Liver (tissue), 8 donors: ENCODE measurements at regions not wholly inside any gene's neighbourhood (a gene's known extent, or its start where the extent isn't known, plus 50 kb on each side); places are given as distances from the start of the nearest gene placed in this dataset.

Experiments
- DNase-seq: peaks from one replicate; pipeline ENCODE4 v3.0.0-alpha.2; 2017; ENCODE audit warnings: low spot score
- H3K27ac ChIP-seq, 2 donors: one replicate each; pipeline ENCODE4 v1.7.0; 2013; ENCODE audit warnings: inconsistent platforms in 2 of 2, low read length in 2 of 2, control low read depth in 1 of 2, low read depth in 1 of 2, mild to moderate bottlenecking in 1 of 2
- H3K27me3 ChIP-seq, 4 donors: one replicate each; pipeline versions ENCODE4 v1.6.1 to v1.7.0; 2013; ENCODE audit warnings: low read length in 3 of 4, inconsistent platforms in 1 of 4, mild to moderate bottlenecking in 1 of 4, moderate library complexity in 1 of 4; ENCODE audit not compliant: control insufficient read depth in 4 of 4, insufficient read depth in 4 of 4
- H3K36me3 ChIP-seq, 4 donors: one replicate each; pipeline versions ENCODE4 v1.6.1 to v1.7.0; 2013; ENCODE audit warnings: low read length in 3 of 4, mild to moderate bottlenecking in 3 of 4, low read depth in 1 of 4, moderate library complexity in 1 of 4; ENCODE audit not compliant: control insufficient read depth in 4 of 4, insufficient read depth in 3 of 4
- H3K4me1 ChIP-seq, 4 donors: one replicate each; pipeline versions ENCODE4 v1.6.1 to v1.7.0; 2013; ENCODE audit warnings: low read length in 3 of 4, mild to moderate bottlenecking in 3 of 4, moderate library complexity in 1 of 4; ENCODE audit not compliant: control insufficient read depth in 4 of 4, insufficient read depth in 4 of 4
- H3K4me3 ChIP-seq, 3 donors: one replicate each; pipeline versions ENCODE4 v1.6.1 to v1.7.0; 2013; ENCODE audit warnings: low read length in 3 of 3, control low read depth in 1 of 3, low read depth in 1 of 3, mild to moderate bottlenecking in 1 of 3
- H3K9ac ChIP-seq, 2 donors: one replicate each; pipeline ENCODE4 v1.7.0; 2013; ENCODE audit warnings: low read length in 2 of 2, mild to moderate bottlenecking in 2 of 2, moderate library complexity in 2 of 2, control low read depth in 1 of 2, low read depth in 1 of 2
- H3K9me3 ChIP-seq, 4 donors: one replicate each; pipeline versions ENCODE4 v1.6.1 to v1.7.0; 2013; ENCODE audit warnings: low read length in 3 of 4; ENCODE audit not compliant: control insufficient read depth in 4 of 4
- EGR1 ChIP-seq, 2 donors: IDR thresholded peaks; 2 replicates each; pipeline ENCODE4 v1.6.1; 2016 to 2018; ENCODE audit warnings: antibody characterized with exemption in 2 of 2, low read depth in 2 of 2
- FOXA1 ChIP-seq: IDR thresholded peaks from 2 replicates; pipeline ENCODE4 v1.6.1; 2016; ENCODE audit warnings: antibody characterized with exemption
- FOXA2 ChIP-seq: IDR thresholded peaks from 2 replicates; pipeline ENCODE4 v1.6.1; 2016; ENCODE audit warnings: antibody characterized with exemption
- GABPA ChIP-seq, 2 donors: IDR thresholded peaks in 1 of 2; conservative IDR thresholded peaks in 1 of 2; 2 replicates each; pipeline ENCODE4 v1.6.1; 2016; ENCODE audit warnings: antibody characterized with exemption in 2 of 2, mild to moderate bottlenecking in 1 of 2, moderate library complexity in 1 of 2
- HNF4A ChIP-seq, 2 donors: conservative IDR thresholded peaks; 2 replicates each; pipeline ENCODE4 v1.6.1; 2016; ENCODE audit warnings: antibody characterized with exemption in 2 of 2, mild to moderate bottlenecking in 2 of 2
- HNF4G ChIP-seq: IDR thresholded peaks from 2 replicates; pipeline ENCODE4 v1.6.1; 2016; ENCODE audit warnings: antibody characterized with exemption
- JUND ChIP-seq, 2 donors: IDR thresholded peaks; 2 replicates each; pipeline ENCODE4 v1.6.1; 2016; ENCODE audit warnings: antibody characterized with exemption in 2 of 2
- NR2F2 ChIP-seq: IDR thresholded peaks from 2 replicates; pipeline ENCODE4 v1.6.1; 2016; ENCODE audit warnings: antibody characterized with exemption
- RAD21 ChIP-seq, 2 donors: IDR thresholded peaks; 2 replicates each; pipeline ENCODE4 v1.6.1; 2016; ENCODE audit warnings: antibody characterized with exemption in 2 of 2, mild to moderate bottlenecking in 2 of 2
- RXRA ChIP-seq, 2 donors: IDR thresholded peaks; 2 replicates each; pipeline ENCODE4 v1.6.1; 2017 to 2018; ENCODE audit warnings: antibody characterized with exemption in 2 of 2, mild to moderate bottlenecking in 1 of 2
- SP1 ChIP-seq: IDR thresholded peaks from 2 replicates; pipeline ENCODE4 v1.6.1; 2018; ENCODE audit warnings: antibody characterized with exemption, mild to moderate bottlenecking
- WGBS: extraction: QIAGEN DNeasy Blood & Tissue Kit; methylation state at CpG from one replicate; pipeline ENCODE4 v1.1.7; 2013; 5-methylcytosine and 5-hydroxymethylcytosine counted together
- TF ChIP-seq, protein P1 (sequence below): IDR thresholded peaks from 2 replicates; pipeline ENCODE4 v1.6.1; 2016; ENCODE audit warnings: antibody characterized with exemption
- TF ChIP-seq, protein P2 (sequence below): IDR thresholded peaks from 2 replicates; pipeline ENCODE4 v1.6.1; 2016; ENCODE audit warnings: antibody characterized with exemption, mild to moderate bottlenecking
- TF ChIP-seq, protein P3 (sequence below): fragments of 150-350 bp; IDR thresholded peaks from 2 replicates; pipeline ENCODE4 v1.5.1; 2017; ENCODE audit warnings: improper control_type of control experiment, low read depth, low read length; ENCODE audit not compliant: missing input control
- TF ChIP-seq, protein P4 (sequence below): IDR thresholded peaks from 2 replicates; pipeline ENCODE4 v1.6.1; 2016; ENCODE audit warnings: antibody characterized with exemption
- TF ChIP-seq, protein P5 (sequence below): IDR thresholded peaks from 2 replicates; pipeline ENCODE4 v1.6.1; 2016; ENCODE audit warnings: antibody characterized with exemption
- donor health status: healthy.
- donor health status: healthy.
- donor health status: healthy.
- donor health status: healthy.
- donor health status: healthy.

DNA sequence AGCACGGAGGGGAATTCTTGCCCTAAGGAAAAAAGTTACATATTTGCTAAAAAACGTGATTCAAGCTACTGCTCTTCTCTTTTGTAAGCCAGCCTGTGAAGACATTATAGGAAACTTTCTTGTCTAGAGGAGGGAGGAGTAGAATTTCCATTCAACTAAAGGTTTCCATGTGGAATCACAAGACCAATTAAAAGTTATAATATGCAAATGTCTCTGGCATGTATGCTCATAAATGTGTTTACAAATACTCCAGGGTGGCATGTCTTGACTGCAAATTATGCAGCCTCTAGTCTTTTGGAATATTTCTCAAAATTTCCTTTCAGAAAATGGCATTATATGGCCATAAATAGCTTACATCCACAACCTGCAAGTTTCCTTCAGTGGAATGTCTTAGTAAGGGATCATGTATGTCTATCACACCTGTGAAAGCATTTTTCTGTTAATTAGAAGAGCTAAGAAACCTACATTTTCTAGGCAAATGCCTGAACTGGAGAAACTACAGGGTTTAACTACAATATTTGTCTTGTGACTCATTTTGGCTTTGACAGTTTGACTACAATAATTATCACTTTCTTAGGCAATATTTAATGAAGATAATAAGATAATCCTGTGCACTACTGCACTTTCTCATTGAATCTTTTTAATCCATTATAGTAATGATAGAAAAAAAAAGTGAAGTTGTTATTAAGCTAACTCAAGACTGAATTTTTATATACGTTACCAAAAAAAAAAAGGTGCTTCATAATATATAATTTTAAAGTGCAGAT lies 111.1 kb upstream of the C10orf90 start:
- DNase-seq: no peak
- peaks cover 0 to 7% (median 0%) of the 10 kb centered on the region in 4 donors for H3K27me3 ChIP-seq
- WGBS: 26% methylated on average over 3 of the region's 3 CpGs
- no peaks in the 10 kb centered on the region for H3K9me3 ChIP-seq
- H3K4me3 ChIP-seq: no peak overlapping the region
- H3K4me1 ChIP-seq: no peaks in the 10 kb centered on the region
- no peak for TF ChIP-seq GABPA (IDR thresholded peaks at IDR 0.05 in 1 of 2, conservative IDR thresholded peaks at IDR 0.05 in 1 of 2)
- TF ChIP-seq, protein P1, sequence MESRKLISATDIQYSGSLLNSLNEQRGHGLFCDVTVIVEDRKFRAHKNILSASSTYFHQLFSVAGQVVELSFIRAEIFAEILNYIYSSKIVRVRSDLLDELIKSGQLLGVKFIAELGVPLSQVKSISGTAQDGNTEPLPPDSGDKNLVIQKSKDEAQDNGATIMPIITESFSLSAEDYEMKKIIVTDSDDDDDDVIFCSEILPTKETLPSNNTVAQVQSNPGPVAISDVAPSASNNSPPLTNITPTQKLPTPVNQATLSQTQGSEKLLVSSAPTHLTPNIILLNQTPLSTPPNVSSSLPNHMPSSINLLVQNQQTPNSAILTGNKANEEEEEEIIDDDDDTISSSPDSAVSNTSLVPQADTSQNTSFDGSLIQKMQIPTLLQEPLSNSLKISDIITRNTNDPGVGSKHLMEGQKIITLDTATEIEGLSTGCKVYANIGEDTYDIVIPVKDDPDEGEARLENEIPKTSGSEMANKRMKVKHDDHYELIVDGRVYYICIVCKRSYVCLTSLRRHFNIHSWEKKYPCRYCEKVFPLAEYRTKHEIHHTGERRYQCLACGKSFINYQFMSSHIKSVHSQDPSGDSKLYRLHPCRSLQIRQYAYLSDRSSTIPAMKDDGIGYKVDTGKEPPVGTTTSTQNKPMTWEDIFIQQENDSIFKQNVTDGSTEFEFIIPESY: no peak
- TF ChIP-seq, protein P2, sequence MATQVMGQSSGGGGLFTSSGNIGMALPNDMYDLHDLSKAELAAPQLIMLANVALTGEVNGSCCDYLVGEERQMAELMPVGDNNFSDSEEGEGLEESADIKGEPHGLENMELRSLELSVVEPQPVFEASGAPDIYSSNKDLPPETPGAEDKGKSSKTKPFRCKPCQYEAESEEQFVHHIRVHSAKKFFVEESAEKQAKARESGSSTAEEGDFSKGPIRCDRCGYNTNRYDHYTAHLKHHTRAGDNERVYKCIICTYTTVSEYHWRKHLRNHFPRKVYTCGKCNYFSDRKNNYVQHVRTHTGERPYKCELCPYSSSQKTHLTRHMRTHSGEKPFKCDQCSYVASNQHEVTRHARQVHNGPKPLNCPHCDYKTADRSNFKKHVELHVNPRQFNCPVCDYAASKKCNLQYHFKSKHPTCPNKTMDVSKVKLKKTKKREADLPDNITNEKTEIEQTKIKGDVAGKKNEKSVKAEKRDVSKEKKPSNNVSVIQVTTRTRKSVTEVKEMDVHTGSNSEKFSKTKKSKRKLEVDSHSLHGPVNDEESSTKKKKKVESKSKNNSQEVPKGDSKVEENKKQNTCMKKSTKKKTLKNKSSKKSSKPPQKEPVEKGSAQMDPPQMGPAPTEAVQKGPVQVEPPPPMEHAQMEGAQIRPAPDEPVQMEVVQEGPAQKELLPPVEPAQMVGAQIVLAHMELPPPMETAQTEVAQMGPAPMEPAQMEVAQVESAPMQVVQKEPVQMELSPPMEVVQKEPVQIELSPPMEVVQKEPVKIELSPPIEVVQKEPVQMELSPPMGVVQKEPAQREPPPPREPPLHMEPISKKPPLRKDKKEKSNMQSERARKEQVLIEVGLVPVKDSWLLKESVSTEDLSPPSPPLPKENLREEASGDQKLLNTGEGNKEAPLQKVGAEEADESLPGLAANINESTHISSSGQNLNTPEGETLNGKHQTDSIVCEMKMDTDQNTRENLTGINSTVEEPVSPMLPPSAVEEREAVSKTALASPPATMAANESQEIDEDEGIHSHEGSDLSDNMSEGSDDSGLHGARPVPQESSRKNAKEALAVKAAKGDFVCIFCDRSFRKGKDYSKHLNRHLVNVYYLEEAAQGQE: no peak
- no peak for TF ChIP-seq EGR1 (IDR thresholded peaks at IDR 0.05; ENCODE audit: low read depth in 2 of 2)
- TF ChIP-seq, protein P3, sequence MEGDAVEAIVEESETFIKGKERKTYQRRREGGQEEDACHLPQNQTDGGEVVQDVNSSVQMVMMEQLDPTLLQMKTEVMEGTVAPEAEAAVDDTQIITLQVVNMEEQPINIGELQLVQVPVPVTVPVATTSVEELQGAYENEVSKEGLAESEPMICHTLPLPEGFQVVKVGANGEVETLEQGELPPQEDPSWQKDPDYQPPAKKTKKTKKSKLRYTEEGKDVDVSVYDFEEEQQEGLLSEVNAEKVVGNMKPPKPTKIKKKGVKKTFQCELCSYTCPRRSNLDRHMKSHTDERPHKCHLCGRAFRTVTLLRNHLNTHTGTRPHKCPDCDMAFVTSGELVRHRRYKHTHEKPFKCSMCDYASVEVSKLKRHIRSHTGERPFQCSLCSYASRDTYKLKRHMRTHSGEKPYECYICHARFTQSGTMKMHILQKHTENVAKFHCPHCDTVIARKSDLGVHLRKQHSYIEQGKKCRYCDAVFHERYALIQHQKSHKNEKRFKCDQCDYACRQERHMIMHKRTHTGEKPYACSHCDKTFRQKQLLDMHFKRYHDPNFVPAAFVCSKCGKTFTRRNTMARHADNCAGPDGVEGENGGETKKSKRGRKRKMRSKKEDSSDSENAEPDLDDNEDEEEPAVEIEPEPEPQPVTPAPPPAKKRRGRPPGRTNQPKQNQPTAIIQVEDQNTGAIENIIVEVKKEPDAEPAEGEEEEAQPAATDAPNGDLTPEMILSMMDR: no peak
- no peak for TF ChIP-seq RAD21 (IDR thresholded peaks at IDR 0.05)
- no peak for TF ChIP-seq HNF4A (conservative IDR thresholded peaks at IDR 0.05)
- TF ChIP-seq SP1: no peak
- no peak for TF ChIP-seq RXRA (IDR thresholded peaks at IDR 0.05)
- TF ChIP-seq FOXA2: no peak
- TF ChIP-seq JUND (IDR thresholded peaks at IDR 0.05): no peak
- TF ChIP-seq FOXA1: no peak
- no peak for TF ChIP-seq NR2F2
- TF ChIP-seq, protein P4, sequence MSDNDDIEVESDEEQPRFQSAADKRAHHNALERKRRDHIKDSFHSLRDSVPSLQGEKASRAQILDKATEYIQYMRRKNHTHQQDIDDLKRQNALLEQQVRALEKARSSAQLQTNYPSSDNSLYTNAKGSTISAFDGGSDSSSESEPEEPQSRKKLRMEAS: no peak
- TF ChIP-seq, protein P5, sequence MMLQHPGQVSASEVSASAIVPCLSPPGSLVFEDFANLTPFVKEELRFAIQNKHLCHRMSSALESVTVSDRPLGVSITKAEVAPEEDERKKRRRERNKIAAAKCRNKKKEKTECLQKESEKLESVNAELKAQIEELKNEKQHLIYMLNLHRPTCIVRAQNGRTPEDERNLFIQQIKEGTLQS: no peak
- TF ChIP-seq HNF4G: no peak
- no peak overlapping the region for H3K27ac ChIP-seq
- no peak overlapping the region for H3K9ac ChIP-seq
- no peaks in the 10 kb centered on the region for H3K36me3 ChIP-seq
